HG03439 (cell line): ENCODE measurements at regions not wholly inside any gene's neighbourhood (a gene's known extent, or its start where the extent isn't known, plus 50 kb on each side); places are given as distances from the start of the nearest gene placed in this dataset.

Experiments
- ATAC-seq: cut with Tn5 transposase; IDR thresholded peaks from one replicate; pipeline ENCODE4 v1.9.1; 2021; ENCODE audit warnings: mild to moderate bottlenecking, moderate library complexity; ENCODE audit not compliant: unreplicated experiment

- no peak for ATAC-seq
Measured at GRCh38 chr12:78483767-78484315, 380.7 kb upstream of the SYT1 start.

DNA sequence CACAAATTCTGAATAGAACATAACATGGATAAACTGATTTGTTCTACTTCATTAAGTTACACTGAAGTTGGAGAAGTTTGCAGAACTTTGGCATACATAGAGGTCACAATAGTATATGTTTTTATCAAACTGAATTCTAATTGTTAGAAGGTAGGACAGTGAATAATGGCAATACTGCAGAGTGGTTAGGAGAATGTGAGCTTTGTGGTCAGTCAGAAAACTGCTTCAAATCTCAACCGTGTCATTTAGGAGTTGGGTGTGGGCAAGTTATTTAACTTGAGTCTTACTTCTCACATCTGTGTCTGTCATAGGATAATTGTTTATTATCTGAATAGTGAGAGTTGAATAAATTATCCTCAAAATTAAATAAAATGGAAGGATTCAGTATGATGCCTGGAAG lies 374.6 kb upstream of the SYT1 start:
- ATAC-seq, result no peak

GRCh38 chr12:78490861-78491260 lies 373.7 kb upstream of the SYT1 start:
- no peak for ATAC-seq

DNA sequence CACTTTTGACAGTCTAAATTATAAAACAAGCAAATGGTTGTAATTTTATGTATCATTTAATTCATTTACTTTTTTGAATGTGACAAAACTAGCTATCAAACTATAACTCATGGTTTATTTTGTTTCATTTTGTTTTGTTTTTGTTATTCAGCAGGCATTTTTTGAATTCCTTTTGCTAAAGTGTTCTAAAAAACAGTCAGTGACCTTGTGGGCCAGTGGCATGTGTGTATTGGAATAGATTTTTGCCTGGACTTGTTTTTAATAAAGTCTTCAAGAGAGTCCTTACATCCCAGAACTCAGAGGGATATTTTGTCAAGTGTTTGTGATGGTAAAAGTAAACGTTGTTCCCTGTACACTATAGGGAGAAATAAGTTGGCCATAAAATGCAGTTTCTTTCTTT lies 369.7 kb upstream of the SYT1 start:
- no peak for ATAC-seq

- ATAC-seq, result no peak
Measured at GRCh38 chr12:78501825-78502224, 362.7 kb upstream of the SYT1 start.

DNA sequence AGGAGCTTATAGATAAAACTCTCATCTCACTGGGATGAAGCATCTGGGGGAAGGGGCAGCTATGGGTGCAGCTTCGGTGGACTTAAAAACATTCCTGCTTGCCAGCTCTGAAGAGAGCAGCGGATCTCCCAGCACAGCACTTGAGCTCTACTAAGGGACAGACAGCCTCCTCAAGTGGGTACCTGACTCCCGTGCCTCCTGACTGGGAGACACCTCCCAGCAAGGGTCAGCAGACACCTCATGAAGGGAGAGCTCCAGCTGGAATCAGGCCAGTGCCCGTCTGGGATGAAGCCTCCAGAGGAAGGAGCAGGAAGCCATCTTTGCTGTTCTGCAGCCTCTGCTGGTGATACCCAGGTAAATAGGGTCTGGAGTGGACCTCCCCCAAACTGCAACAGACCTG lies 345.2 kb upstream of the SYT1 start:
- ATAC-seq, result no peak

- no peak for ATAC-seq
Measured at GRCh38 chr12:78530100-78530765, 334.3 kb upstream of the SYT1 start.

DNA sequence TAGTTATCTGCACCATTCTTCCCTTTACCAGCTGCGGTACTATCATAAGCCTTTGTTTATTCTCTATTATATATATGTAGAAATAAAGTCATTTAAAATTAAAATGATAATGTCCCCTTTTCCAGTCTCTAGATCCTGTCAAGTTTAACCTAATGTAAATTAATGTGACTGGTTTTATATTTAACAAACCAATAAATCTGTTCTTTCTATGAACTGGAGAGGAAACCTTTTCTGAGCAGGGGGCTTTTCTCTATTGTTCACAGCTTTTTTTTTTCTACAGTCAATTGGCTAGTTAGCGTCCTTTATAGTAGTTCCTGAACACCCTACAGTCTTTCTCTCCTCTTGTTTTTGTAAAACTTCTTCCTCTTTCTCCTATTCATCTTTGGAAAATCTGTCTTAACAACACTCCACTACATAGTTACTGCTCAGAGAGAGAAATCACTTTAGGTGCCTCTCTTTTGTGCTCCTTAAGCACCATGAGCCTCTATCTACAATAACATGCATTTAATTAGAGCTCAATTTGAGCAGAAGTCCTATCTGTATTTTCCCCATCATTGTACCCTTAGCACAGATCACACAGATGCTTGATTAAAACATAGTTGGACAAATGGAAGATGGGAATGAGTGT lies 332.6 kb upstream of the SYT1 start:
- ATAC-seq, result no peak

DNA sequence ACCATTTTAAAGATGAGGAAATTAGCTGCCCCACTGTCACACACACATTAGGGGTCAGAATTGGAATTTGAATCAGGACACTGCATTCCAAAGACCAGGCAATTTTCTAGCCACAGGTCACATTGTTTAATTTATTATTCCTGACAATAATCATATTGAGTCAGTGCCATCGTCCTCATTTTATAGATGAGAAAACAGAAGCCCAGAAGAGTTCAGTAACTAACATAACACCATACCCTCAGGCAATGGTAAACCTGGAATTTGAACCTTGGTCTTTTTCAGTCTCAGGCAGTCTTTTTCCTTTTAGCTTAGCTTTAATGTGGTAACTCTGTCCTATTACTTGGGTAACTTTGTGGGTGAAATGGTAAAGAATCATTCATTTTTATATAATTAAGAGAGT lies 330.3 kb upstream of the SYT1 start:
- ATAC-seq, result no peak

- no peak for ATAC-seq
Measured at GRCh38 chr12:78540606-78541336, 323.8 kb upstream of the SYT1 start.

DNA sequence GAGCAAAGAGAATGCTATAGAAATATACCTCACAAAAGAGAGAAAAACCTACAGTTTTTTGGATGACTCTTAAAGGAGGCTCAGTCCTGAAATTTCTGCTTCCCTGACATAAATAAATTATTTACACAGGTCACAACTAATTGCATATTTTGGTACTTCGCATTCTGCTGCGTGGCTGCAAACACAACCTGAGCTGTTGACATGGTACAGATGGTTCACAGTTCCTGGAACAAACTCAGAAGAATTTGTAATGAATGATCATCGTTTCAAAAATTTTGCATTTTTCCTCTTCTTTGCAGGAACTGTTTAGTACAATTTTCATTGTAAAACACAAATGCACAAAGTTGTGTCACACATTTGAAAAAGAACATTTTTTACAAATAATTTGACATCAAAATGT lies 313.7 kb upstream of the SYT1 start:
- no peak for ATAC-seq

- no peak for ATAC-seq
Measured at GRCh38 chr12:78555802-78556201, 308.8 kb upstream of the SYT1 start.

GRCh38 chr12:78556651-78557050 lies 307.9 kb upstream of the SYT1 start:
- no peak for ATAC-seq

GRCh38 chr12:78559416-78559815 lies 305.2 kb upstream of the SYT1 start:
- no peak for ATAC-seq

DNA sequence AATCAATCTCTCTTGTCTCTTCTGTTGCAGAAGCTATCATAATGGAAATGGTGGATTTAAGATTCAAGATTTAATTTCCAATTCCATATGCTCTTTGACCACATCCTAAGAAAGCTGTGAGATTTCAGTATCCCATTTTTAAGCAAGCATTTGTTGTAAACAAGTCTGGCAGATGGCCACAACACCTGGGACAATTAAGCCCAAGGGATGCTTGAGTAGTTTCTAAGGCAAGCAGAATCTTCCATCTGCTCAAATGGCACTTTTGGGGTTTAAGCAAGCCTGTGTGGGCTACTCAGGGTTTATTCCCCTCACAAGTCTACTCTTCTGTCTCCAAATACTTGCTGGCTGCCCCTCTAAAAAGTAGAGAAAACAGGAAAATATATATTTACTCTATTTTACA lies 304.7 kb upstream of the SYT1 start:
- no peak for ATAC-seq

DNA sequence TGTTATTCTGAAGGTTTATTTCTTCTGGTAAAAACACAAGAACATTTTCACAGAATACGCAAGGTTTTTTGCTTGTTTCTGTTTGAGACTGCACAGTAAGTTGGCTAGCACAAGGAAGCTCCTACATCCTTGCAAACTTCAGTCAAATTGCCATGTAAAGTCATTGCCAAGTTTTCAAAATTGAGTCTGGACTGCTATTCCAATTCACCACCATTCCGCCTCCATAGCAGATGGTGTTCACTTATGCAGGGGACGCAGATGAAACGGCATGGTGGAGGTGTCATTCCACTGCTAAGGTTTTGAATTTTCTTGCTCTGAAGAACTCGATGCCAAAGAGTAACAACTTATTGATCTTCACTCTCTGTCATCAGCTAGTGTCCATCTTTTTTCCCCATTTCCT lies 303.9 kb upstream of the SYT1 start:
- no peak for ATAC-seq

GRCh38 chr12:78562368-78563205 lies 302.0 kb upstream of the SYT1 start:
- ATAC-seq, result no peak

DNA sequence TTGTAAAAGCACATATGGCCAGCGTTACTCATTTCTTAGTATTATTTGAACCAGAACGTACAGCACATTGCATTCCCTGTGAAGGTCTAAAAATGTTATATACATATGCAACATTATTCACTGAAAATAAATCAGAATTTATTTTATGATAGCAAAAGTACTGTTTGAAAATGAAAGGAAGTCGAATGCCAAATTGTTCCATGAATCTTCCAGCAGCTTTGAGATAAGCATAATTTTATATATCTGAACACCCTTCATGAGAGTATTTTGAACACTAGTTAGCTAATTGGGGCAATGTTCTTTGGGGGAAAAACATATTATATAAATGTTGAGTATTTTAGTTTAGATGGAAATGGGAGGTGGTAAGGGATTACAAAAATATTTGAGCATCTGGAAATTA lies 300.7 kb upstream of the SYT1 start:
- no peak for ATAC-seq

- no peak for ATAC-seq
Measured at GRCh38 chr12:78566456-78566855, 298.1 kb upstream of the SYT1 start.

DNA sequence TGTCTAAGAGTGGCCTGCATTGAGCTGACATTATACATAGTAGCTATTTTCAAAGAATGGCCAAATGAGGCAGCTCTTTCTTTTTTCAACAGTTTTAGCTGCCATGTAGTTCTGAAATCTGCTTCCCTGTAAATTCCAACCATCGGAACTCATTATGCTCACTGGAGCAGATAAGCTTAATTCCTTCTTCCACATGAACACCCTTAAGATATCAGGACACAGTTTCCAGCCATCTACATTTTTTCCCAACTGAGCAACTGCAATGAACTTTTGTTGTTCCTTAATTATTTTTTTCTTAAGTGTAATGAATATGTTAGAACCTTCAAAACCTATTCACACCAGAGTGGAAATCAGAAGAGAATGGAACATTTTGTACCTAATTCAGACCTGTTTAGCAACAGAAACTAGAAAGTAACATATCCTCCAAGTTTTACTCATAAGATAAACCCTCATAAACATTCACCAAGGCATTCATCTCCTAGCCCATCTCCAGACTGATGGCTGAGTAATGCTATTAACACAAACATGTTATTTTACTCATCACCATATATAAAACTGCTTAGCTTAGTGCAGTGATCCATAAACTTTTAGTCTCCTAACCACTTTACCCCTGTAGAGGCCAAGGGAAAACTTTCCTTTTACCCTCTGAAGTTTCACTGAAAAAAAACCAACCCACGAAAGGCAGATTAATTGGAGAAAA lies 296.1 kb upstream of the SYT1 start:
- no peak for ATAC-seq

GRCh38 chr12:78571953-78572352 lies 292.6 kb upstream of the SYT1 start:
- no peak for ATAC-seq
